ENCODE measurements at regions not wholly inside any gene's neighbourhood (a gene's known extent, or its start where the extent isn't known, plus 50 kb on each side); places are given as distances from the start of the nearest gene placed in this dataset.

- Mint-ChIP-seq H3K9me3 (peaks cover 5% of the 10 kb centered on the region; the same call in 1 of the 2 replicates), H3K4me1 (ENCODE audit: low read depth) (peaks cover 61% of the 10 kb centered on the region), H3K4me3 (no peak overlapping the region), H3K27me3 (ENCODE audit: insufficient read depth) (peaks cover 2% of the 10 kb centered on the region; the same call in 1 of the 2 replicates), H3K36me3 (ENCODE audit: low read depth) (peaks cover 13% of the 10 kb centered on the region), H3K27ac (no peak overlapping the region)
- no peak for TF ChIP-seq CTCF (IDR thresholded peaks at IDR 0.05)
- no peak for DNase-seq
Measured at GRCh38 chrX:45324941-45325340, 124.3 kb upstream of the DIPK2B start.

- peaks cover 13% of the 10 kb centered on the region for H3K36me3 Mint-ChIP-seq (ENCODE audit: low read depth)
- no peak for TF ChIP-seq CTCF (IDR thresholded peaks at IDR 0.05)
- H3K27ac Mint-ChIP-seq, result peak overlapping the region; percentile 94
- H3K4me3 Mint-ChIP-seq, result no peak overlapping the region
- H3K4me1 Mint-ChIP-seq (ENCODE audit: low read depth), result peaks cover 50% of the 10 kb centered on the region
- H3K27me3 Mint-ChIP-seq (ENCODE audit: insufficient read depth), result peaks cover 2% of the 10 kb centered on the region; the same call in 1 of the 2 replicates
- peaks cover 5% of the 10 kb centered on the region; the same call in 1 of the 2 replicates for H3K9me3 Mint-ChIP-seq
- DNase-seq, result no peak
Measured at GRCh38 chrX:45323387-45323786, 122.7 kb upstream of the DIPK2B start.

GRCh38 chrX:45322820-45323219, 122.1 kb upstream of the DIPK2B start:
- Mint-ChIP-seq H3K27me3 (ENCODE audit: insufficient read depth) (peaks cover 2% of the 10 kb centered on the region; the same call in 1 of the 2 replicates), H3K4me3 (no peak overlapping the region)

GRCh38 chrX:45322382-45322781, 121.7 kb upstream of the DIPK2B start:
- Mint-ChIP-seq H3K27ac (peak overlapping the region; percentile 94), H3K4me3 (no peak overlapping the region), H3K27me3 (ENCODE audit: insufficient read depth) (peaks cover 2% of the 10 kb centered on the region; the same call in 1 of the 2 replicates), H3K36me3 (ENCODE audit: low read depth) (peaks cover 11% of the 10 kb centered on the region), H3K4me1 (ENCODE audit: low read depth) (peaks cover 50% of the 10 kb centered on the region), H3K9me3 (peaks cover 5% of the 10 kb centered on the region; the same call in 1 of the 2 replicates)
- peak; percentile 70 for TF ChIP-seq CTCF (IDR thresholded peaks at IDR 0.05)
- peak; percentile 80 for DNase-seq

More at GRCh38 chrX:45322820-45323219, 122.1 kb upstream of the DIPK2B start:
- Mint-ChIP-seq H3K9me3 (peaks cover 5% of the 10 kb centered on the region; the same call in 1 of the 2 replicates), H3K36me3 (ENCODE audit: low read depth) (peaks cover 15% of the 10 kb centered on the region), H3K4me1 (ENCODE audit: low read depth) (peaks cover 50% of the 10 kb centered on the region), H3K27ac (peak overlapping the region; percentile 94)
- no peak for TF ChIP-seq CTCF (IDR thresholded peaks at IDR 0.05)
- peak; percentile 2 for DNase-seq

- peaks cover 4% of the 10 kb centered on the region; the same call in 1 of the 2 replicates for H3K36me3 Mint-ChIP-seq (ENCODE audit: low read depth)
- H3K4me1 Mint-ChIP-seq (ENCODE audit: low read depth), result peaks cover 43% of the 10 kb centered on the region
- TF ChIP-seq CTCF (IDR thresholded peaks at IDR 0.05), result no peak
- no peak overlapping the region for H3K4me3 Mint-ChIP-seq
- peaks cover 2% of the 10 kb centered on the region; the same call in 1 of the 2 replicates for H3K27me3 Mint-ChIP-seq (ENCODE audit: insufficient read depth)
- DNase-seq, result no peak
- H3K9me3 Mint-ChIP-seq, result no peaks in the 10 kb centered on the region
- H3K27ac Mint-ChIP-seq, result peak overlapping the region; percentile 54
Measured at GRCh38 chrX:45320191-45320590, 119.5 kb upstream of the DIPK2B start.

All from HFFc6 (cell line).